DOHH2 (cell line): ENCODE measurements at regions not wholly inside any gene's neighbourhood (a gene's known extent, or its start where the extent isn't known, plus 50 kb on each side); places are given as distances from the start of the nearest gene placed in this dataset.

Experiments used
- EZH2phosphoT487 ChIP-seq: fragments of 200-600 bp; sonication (generic); IDR thresholded peaks from 2 replicates; pipeline ENCODE4 v1.6.1; 2017; ENCODE audit warnings: borderline replicate concordance, mild to moderate bottlenecking, antibody characterized with exemption, low read length, moderate library complexity, mixed read lengths
- TF ChIP-seq, protein P1 (sequence below): fragments of 200-600 bp; sonication (generic); IDR thresholded peaks from one replicate; pipeline ENCODE4 v1.5.1; 2014; ENCODE audit warnings: antibody characterized with exemption, mild to moderate bottlenecking, low read depth, low read length; ENCODE audit not compliant: poor library complexity, severe bottlenecking

DNA sequence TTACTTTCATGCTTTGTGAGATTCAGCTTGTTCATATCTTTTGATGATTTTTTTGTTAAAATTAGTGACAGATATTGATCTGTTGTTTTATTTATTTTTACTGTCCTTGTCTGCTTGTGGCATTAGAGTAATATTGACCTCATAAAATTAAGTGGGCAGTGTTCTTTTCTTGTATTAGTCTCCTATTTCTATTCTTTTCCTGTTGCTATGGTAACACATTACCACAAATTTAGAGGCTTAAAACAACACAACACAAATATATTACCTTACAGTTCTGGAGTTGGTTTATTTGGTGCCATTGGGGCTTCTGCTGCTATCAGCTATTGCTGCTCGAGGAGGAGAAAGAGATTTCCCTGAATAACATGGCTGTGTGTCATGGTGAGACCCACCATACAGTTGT lies 135.7 kb downstream of the C1orf94 start:
- TF ChIP-seq, protein P1, sequence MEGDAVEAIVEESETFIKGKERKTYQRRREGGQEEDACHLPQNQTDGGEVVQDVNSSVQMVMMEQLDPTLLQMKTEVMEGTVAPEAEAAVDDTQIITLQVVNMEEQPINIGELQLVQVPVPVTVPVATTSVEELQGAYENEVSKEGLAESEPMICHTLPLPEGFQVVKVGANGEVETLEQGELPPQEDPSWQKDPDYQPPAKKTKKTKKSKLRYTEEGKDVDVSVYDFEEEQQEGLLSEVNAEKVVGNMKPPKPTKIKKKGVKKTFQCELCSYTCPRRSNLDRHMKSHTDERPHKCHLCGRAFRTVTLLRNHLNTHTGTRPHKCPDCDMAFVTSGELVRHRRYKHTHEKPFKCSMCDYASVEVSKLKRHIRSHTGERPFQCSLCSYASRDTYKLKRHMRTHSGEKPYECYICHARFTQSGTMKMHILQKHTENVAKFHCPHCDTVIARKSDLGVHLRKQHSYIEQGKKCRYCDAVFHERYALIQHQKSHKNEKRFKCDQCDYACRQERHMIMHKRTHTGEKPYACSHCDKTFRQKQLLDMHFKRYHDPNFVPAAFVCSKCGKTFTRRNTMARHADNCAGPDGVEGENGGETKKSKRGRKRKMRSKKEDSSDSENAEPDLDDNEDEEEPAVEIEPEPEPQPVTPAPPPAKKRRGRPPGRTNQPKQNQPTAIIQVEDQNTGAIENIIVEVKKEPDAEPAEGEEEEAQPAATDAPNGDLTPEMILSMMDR, result no peak
- TF ChIP-seq EZH2phosphoT487, result no peak
